Right lobe of liver (tissue), 4 donors: ENCODE measurements at regions not wholly inside any gene's neighbourhood (a gene's known extent, or its start where the extent isn't known, plus 50 kb on each side); places are given as distances from the start of the nearest gene placed in this dataset.

ENCODE experiments used
- POLR2A ChIP-seq: fragments of 450-650 bp; IDR thresholded peaks from one replicate; pipeline ENCODE4 v1.6.1; 2017; ENCODE audit warnings: antibody characterized with exemption, mild to moderate bottlenecking
- TF ChIP-seq, protein P1 (sequence below), 4 donors: fragments of 200-600 bp in 3 of 4; fragments of 450-650 bp in 1 of 4; IDR thresholded peaks; one replicate each; pipeline versions ENCODE4 v1.5.1 to v1.8.0; 2016 to 2022; ENCODE audit warnings: antibody characterized with exemption in 4 of 4, mild to moderate bottlenecking in 2 of 4
- donor health status: DM: no; HTN: no; CAD: no.
- donor health status: DM: no; HTN: no; CAD: no.
- donor health status: DM: no; HTN: yes; CAD: no.

DNA sequence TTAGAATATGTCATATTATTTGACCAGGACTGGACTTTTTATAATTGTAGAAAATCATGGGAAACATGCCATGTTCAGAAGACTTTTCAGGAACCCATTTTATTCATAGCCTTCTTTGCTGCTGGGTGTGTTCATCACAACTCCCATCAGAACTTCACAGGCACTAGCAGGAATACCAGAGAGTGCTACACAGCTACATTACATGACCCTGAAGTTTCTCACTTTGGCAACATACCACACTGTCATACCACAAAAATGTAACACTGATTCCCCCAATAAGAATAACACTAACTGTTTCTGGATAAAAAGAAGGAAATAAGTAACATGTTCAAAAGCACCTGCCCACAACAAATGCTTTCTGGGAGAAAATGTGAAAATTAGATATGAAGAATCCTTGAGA, 405.4 kb downstream of the CDH2 start:
- TF ChIP-seq, protein P1, sequence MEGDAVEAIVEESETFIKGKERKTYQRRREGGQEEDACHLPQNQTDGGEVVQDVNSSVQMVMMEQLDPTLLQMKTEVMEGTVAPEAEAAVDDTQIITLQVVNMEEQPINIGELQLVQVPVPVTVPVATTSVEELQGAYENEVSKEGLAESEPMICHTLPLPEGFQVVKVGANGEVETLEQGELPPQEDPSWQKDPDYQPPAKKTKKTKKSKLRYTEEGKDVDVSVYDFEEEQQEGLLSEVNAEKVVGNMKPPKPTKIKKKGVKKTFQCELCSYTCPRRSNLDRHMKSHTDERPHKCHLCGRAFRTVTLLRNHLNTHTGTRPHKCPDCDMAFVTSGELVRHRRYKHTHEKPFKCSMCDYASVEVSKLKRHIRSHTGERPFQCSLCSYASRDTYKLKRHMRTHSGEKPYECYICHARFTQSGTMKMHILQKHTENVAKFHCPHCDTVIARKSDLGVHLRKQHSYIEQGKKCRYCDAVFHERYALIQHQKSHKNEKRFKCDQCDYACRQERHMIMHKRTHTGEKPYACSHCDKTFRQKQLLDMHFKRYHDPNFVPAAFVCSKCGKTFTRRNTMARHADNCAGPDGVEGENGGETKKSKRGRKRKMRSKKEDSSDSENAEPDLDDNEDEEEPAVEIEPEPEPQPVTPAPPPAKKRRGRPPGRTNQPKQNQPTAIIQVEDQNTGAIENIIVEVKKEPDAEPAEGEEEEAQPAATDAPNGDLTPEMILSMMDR (IDR thresholded peaks at IDR 0.05), result no peak
- TF ChIP-seq POLR2A, result no peak
